Activated T-cell treated with anti-CD3 and anti-CD28 coated beads, Interleukin-2, amount 50 U/mL, for 24 hours (primary cell): ENCODE measurements at regions not wholly inside any gene's neighbourhood (a gene's known extent, or its start where the extent isn't known, plus 50 kb on each side); places are given as distances from the start of the nearest gene placed in this dataset.

Experiments
- DNase-seq: peaks from one replicate; pipeline ENCODE4 v3.0.0-alpha.2; 2020
- H3K27ac Mint-ChIP-seq: 2 replicates; pipeline ENCODE4 v1.8.0; 2020; ENCODE audit warnings: mild to moderate bottlenecking, mixed read lengths
- H3K27me3 Mint-ChIP-seq: 2 replicates; pipeline ENCODE4 v1.8.0; 2020; ENCODE audit warnings: mixed read lengths
- H3K36me3 Mint-ChIP-seq: 2 replicates; pipeline ENCODE4 v1.8.0; 2020; ENCODE audit warnings: low read depth, mixed read lengths
- H3K4me1 Mint-ChIP-seq: 2 replicates; pipeline ENCODE4 v1.8.0; 2020; ENCODE audit warnings: low read depth, mixed read lengths
- H3K4me3 Mint-ChIP-seq: 2 replicates; pipeline ENCODE4 v1.8.0; 2020; ENCODE audit warnings: mild to moderate bottlenecking, moderate library complexity, mixed read lengths
- H3K9me3 Mint-ChIP-seq: 2 replicates; pipeline ENCODE4 v1.8.0; 2020; ENCODE audit warnings: mixed read lengths

DNA sequence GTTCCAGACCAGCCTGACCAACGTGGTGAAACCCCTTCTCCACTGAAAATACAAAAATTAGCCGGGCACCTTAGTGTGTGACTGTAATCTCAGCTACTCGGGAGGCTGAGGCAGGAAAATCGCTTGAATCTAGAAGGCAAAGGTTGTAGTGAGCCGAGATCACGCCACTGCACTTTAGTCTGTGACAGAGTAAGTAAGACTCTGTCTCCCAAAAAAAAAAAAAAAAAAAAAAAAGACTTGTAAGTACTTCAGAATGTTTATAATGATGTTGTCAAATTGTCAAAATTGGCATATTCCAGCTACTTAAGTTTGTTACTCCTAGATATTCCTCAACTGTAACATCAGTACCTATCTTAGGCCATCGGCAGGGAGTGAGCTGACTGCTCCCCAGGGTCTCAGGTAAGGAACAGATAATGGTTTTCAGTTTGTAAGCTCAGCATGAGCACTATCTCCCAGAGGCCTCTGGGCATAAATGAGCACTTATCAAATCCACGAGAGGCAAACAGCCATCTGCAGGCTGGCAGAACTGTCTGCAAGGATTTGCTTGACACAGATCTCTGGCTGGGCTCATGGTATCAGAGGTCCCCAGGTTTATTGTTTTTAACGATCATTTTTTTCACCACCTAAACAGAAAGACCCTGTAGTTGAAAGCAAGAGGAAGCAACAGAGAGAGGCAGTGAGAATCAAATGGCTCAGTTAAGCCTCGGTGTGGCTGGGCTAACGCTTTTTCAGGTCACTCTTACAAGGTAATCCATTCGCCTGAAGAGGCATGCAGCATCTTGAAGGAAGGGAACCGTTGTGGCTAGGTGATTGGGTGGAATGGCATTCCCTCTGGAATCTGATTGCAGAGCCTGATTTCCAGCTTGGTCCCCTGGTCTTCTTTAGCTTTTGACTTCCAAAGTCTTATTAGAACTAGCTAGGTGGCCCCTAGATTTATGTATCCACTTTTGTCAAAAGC is 115.9 kb downstream of the LY86 start:
- Mint-ChIP-seq H3K27ac (no peak overlapping the region), H3K9me3 (no peaks in the 10 kb centered on the region), H3K4me3 (no peak overlapping the region), H3K4me1 (peaks cover 5% of the 10 kb centered on the region), H3K27me3 (peaks cover 8% of the 10 kb centered on the region), H3K36me3 (no peaks in the 10 kb centered on the region)
- DNase-seq = no peak

GRCh38 chr6:6705061-6705425 is 116.5 kb downstream of the LY86 start:
- H3K4me1 Mint-ChIP-seq = peaks cover 5% of the 10 kb centered on the region
- no peak overlapping the region for H3K4me3 Mint-ChIP-seq
- DNase-seq = no peak
- H3K9me3 Mint-ChIP-seq = no peaks in the 10 kb centered on the region
- peaks cover 6% of the 10 kb centered on the region for H3K27me3 Mint-ChIP-seq
- no peak overlapping the region for H3K27ac Mint-ChIP-seq
- H3K36me3 Mint-ChIP-seq = no peaks in the 10 kb centered on the region

DNA sequence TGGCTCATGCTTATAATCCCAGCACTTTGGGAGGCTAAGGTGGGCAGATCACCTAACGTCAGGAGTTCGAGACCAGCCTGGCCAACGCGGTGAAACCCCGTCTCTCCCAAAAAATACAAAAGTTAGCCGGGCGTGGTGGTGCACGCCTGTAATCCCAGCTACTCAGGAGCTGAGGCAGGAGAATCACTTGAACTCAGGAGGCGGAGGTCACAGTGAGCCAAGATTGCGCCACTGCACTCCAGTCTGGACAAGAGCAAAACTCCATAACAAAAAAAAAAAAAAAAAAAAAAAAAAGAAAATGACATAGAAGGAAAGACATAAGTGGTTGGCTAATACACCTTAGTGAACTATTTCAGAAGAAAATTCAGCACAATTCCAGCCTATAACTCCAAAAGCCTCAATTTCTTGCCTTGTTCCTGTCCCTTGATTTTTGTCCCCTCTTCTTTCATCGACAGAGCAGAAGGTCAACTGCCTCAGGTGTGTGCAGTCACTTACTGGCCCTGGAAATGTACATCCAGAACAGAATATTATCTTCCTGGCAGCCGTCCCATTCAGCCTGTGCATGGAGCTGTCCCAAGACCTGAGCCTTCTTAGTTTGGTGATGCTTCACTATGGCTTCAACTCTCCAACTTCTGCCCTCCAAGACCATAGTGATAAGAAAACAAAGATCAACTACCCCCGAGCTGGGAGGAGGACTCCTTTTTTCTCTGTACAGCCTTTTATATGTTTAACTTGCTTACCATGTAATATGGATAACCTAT is 117.6 kb downstream of the LY86 start:
- peaks cover 5% of the 10 kb centered on the region for H3K4me1 Mint-ChIP-seq
- no peaks in the 10 kb centered on the region for H3K36me3 Mint-ChIP-seq
- no peaks in the 10 kb centered on the region for H3K9me3 Mint-ChIP-seq
- H3K27ac Mint-ChIP-seq = no peak overlapping the region
- no peak for DNase-seq
- no peak overlapping the region for H3K4me3 Mint-ChIP-seq
- peaks cover 9% of the 10 kb centered on the region for H3K27me3 Mint-ChIP-seq

GRCh38 chr6:6707143-6707542 is 118.6 kb downstream of the LY86 start:
- DNase-seq = no peak
- Mint-ChIP-seq H3K4me3 (no peak overlapping the region), H3K27ac (no peak overlapping the region), H3K4me1 (peaks cover 13% of the 10 kb centered on the region), H3K27me3 (peaks cover 13% of the 10 kb centered on the region), H3K36me3 (no peaks in the 10 kb centered on the region), H3K9me3 (no peaks in the 10 kb centered on the region)

- no peak overlapping the region for H3K27ac Mint-ChIP-seq
- H3K36me3 Mint-ChIP-seq = no peaks in the 10 kb centered on the region
- no peak for DNase-seq
- H3K9me3 Mint-ChIP-seq = no peaks in the 10 kb centered on the region
- no peak overlapping the region for H3K4me3 Mint-ChIP-seq
- H3K4me1 Mint-ChIP-seq = peaks cover 22% of the 10 kb centered on the region
- H3K27me3 Mint-ChIP-seq = peaks cover 18% of the 10 kb centered on the region
Observed at GRCh38 chr6:6709106-6709505, 120.6 kb downstream of the LY86 start.

- DNase-seq = no peak
- Mint-ChIP-seq H3K4me1 (peaks cover 22% of the 10 kb centered on the region), H3K4me3 (no peak overlapping the region), H3K27ac (no peak overlapping the region), H3K9me3 (no peaks in the 10 kb centered on the region), H3K27me3 (peaks cover 18% of the 10 kb centered on the region), H3K36me3 (no peaks in the 10 kb centered on the region)
Observed at GRCh38 chr6:6711031-6711785, 122.7 kb downstream of the LY86 start.

DNA sequence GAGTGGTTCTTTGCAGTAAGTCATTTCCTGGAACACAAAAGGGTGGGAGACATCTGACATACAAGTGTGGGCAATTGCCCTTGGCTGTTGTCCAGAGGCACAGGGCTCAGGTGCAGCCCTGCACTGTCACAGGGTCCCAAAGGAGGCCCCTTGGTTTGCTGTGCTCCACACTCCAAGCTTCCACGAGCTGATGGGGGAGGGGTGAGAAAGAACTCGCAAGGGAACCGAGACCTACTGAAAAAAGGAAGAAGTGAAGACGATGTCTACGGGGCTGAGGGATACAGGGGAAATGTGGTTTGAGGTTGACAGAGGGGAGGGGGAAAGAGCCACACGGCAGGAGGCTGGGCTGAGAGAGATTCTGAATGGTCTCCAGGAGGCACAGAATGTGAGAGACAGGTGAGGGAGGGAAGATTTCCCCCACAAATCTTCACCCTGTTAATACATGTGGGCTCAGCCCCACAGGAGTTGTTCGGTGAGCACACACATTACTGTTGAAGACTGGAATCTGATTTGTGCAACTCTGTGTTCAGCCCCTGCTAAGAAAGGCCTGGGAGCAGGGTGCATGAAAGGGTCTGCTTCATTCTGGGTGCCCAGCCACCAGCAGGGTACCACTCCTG is 123.4 kb downstream of the LY86 start:
- Mint-ChIP-seq H3K27me3 (peaks cover 18% of the 10 kb centered on the region), H3K4me1 (peaks cover 22% of the 10 kb centered on the region), H3K9me3 (no peaks in the 10 kb centered on the region), H3K4me3 (no peak overlapping the region), H3K36me3 (no peaks in the 10 kb centered on the region), H3K27ac (no peak overlapping the region)
- DNase-seq = no peak

DNA sequence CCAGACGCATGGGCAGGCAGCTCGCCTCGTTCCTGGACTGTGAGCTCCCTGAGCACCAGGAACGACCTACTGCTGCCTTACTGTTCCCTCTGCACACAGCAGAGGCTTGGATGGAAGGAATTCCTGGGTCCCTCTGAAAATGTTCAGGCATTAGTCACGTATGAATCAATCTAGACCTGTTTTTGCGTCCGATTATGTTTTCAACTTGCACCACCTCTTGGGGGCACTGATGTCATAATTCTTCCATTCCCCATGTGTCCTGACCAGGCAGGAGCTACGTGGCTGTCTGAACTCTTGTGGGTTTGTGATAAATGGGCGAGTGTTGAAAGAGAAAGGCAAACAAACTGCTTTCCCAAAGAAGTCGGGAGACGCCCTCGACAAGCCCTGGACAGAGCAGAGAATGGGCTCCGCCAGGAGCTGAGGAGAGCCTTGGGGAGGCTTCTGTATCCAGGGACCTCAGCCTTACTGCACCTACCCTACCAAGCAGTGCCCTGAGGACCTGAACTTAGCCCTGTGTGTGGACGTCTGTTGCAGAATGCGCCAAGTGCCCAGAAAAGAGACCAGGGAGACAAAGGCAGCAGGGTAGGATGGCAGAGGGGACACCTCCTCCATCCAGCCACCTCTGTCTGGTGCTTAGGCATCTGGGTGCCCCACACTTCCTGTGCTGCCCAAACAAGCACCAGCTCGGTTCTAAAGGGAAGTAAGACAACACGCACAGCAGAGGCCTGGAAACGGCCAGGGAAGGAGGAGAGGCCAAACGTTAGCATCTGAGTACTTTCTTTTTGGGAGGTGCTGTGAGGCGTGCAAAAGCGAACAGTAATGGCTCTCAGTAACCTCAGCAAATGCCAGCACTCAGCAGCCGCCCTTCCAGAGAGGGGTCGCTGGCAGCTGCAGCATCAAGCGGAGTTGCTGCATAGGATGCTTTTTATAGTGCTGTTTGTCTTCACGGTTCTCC is 124.2 kb downstream of the LY86 start:
- H3K4me3 Mint-ChIP-seq = no peak overlapping the region
- no peaks in the 10 kb centered on the region for H3K9me3 Mint-ChIP-seq
- DNase-seq = no peak
- H3K27me3 Mint-ChIP-seq = peaks cover 18% of the 10 kb centered on the region
- no peak overlapping the region for H3K27ac Mint-ChIP-seq
- peaks cover 23% of the 10 kb centered on the region for H3K4me1 Mint-ChIP-seq
- no peaks in the 10 kb centered on the region for H3K36me3 Mint-ChIP-seq

DNA sequence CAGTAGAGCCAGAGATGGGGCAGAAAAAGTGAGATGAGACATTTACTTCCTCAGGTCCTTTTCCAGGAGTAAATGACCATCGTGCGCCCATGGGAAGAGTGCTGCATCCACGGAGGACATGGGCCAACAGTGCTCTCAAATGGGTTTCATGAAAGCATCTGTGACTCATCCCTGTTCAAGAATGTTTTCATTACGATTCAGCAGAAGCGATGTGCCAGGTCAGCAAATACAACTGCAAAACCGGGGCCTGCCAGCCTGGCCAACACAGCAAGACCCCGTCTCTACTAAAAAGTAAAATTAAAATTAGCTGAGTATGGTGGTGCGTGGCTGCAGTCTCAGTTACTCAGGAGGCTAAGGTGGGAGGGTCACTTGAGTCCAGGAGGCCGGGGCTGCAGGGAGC is 125.1 kb downstream of the LY86 start:
- no peaks in the 10 kb centered on the region for H3K9me3 Mint-ChIP-seq
- no peak for DNase-seq
- peaks cover 18% of the 10 kb centered on the region for H3K27me3 Mint-ChIP-seq
- H3K27ac Mint-ChIP-seq = no peak overlapping the region
- no peaks in the 10 kb centered on the region for H3K36me3 Mint-ChIP-seq
- no peak overlapping the region for H3K4me3 Mint-ChIP-seq
- H3K4me1 Mint-ChIP-seq = peaks cover 28% of the 10 kb centered on the region

DNA sequence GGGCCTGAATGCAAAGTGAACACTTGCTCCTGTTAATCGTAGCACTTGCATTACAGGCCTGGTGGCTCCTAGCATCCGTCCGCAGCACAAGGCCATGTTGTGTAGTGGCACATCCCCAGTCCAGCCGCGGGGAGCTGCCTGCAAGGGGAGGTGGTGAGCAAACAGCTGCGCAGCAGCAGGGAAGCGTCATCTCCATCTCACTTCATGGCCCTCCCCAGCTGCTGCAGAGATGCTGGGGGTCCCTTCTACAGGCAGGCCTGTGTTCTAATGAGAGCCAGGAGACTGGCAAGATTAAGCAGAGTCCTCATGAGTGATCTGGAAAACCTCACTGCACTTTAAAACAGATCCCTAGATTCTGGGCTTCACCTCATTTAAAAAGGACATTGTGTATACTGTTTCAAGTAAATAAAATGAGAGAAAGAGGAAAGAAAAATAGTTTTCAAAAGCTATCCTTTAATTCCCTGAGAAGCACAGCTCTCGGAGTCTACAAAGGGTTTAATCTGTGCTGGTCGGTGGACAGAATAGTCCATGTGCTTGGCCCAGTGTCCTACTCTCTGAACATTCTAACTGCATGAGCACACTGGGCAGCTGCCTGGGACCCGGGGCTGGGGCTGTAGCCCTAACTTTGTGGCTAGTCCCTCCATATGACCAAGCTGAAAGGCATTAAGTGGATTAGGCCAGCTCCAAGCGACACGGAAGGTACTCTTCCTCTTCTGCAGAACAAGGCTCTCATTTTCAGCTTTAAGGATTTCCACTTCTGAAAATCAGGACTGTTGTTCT is 125.8 kb downstream of the LY86 start:
- H3K4me1 Mint-ChIP-seq = peaks cover 28% of the 10 kb centered on the region
- H3K9me3 Mint-ChIP-seq = no peaks in the 10 kb centered on the region
- peaks cover 18% of the 10 kb centered on the region for H3K27me3 Mint-ChIP-seq
- no peak overlapping the region for H3K27ac Mint-ChIP-seq
- no peaks in the 10 kb centered on the region for H3K36me3 Mint-ChIP-seq
- no peak overlapping the region for H3K4me3 Mint-ChIP-seq
- DNase-seq = no peak

- DNase-seq = no peak
- Mint-ChIP-seq H3K36me3 (no peaks in the 10 kb centered on the region), H3K9me3 (no peaks in the 10 kb centered on the region), H3K27ac (no peak overlapping the region), H3K4me1 (peaks cover 28% of the 10 kb centered on the region), H3K4me3 (no peak overlapping the region), H3K27me3 (peaks cover 18% of the 10 kb centered on the region)
Observed at GRCh38 chr6:6714953-6715352, 126.4 kb downstream of the LY86 start.

GRCh38 chr6:6715465-6715864 is 126.9 kb downstream of the LY86 start:
- Mint-ChIP-seq H3K27me3 (peaks cover 16% of the 10 kb centered on the region), H3K36me3 (no peaks in the 10 kb centered on the region), H3K4me1 (peaks cover 28% of the 10 kb centered on the region), H3K27ac (no peak overlapping the region), H3K4me3 (no peak overlapping the region), H3K9me3 (no peaks in the 10 kb centered on the region)
- no peak for DNase-seq
